Prostate gland (tissue), 2 donors: ENCODE measurements at regions not wholly inside any gene's neighbourhood (a gene's known extent, or its start where the extent isn't known, plus 50 kb on each side); places are given as distances from the start of the nearest gene placed in this dataset.
"Not testable (repeated sequence)": the region's sequence is repeated elsewhere in the genome, so short reads cannot be mapped to it uniquely, and the experiment has no call there.

Experiments
- DNase-seq: peaks from one replicate; pipeline ENCODE4 v3.0.0-alpha.2; 2019; ENCODE audit warnings: low spot score
- H3K27ac ChIP-seq, 2 donors: fragments of 200-600 bp; sonication (generic); 2 replicates each; pipeline ENCODE4 v1.5.1; 2017 to 2019
- H3K27me3 ChIP-seq: fragments of 200-600 bp; sonication (generic); replicated peaks from 2 replicates; pipeline ENCODE4 v1.5.1; 2019; ENCODE audit not compliant: insufficient read depth
- H3K36me3 ChIP-seq, 2 donors: fragments of 200-600 bp; sonication (generic); 1 replicate in 1 of 2; 2 replicates in 1 of 2; pipeline versions ENCODE4 v1.5.1 to v1.8.1; 2017 to 2019
- H3K4me1 ChIP-seq: fragments of 200-600 bp; sonication (generic); replicated peaks from 2 replicates; pipeline ENCODE4 v1.5.1; 2019
- H3K4me3 ChIP-seq, 2 donors: fragments of 200-600 bp; sonication (generic); 2 replicates each; pipeline ENCODE4 v1.5.1; 2017 to 2019
- H3K9me3 ChIP-seq: fragments of 200-600 bp; sonication (generic); 2 replicates; pipeline ENCODE4 v1.5.1; 2017
- POLR2A ChIP-seq: fragments of 450-650 bp; IDR thresholded peaks from one replicate; pipeline ENCODE4 v1.6.1; 2016; ENCODE audit warnings: antibody characterized with exemption, mild to moderate bottlenecking
- POLR2AphosphoS5 ChIP-seq: sonication (generic); formaldehyde crosslinking; IDR thresholded peaks from one replicate; pipeline ENCODE4 v1.6.1; 2017; ENCODE audit warnings: antibody characterized with exemption
- WGBS: methylation state at CpG from one replicate; pipeline ENCODE4 v1.1.5; 2018; 5-methylcytosine and 5-hydroxymethylcytosine counted together
- intact Hi-C: fragments of 100-400 bp; cut with DNase I; formaldehyde crosslinking; loops from one replicate; pipeline ENCODE4 v1.14.2; 2022
- TF ChIP-seq, protein P1 (sequence below), 4 experiments: fragments of 200-600 bp in 2 of 4; fragments of 450-650 bp in 2 of 4; sonication (generic) in 2 of 4; IDR thresholded peaks; 1 replicate in 3 of 4; 2 replicates in 1 of 4; pipeline ENCODE4 v1.5.1; 2016 to 2019; ENCODE audit warnings: antibody characterized with exemption in 4 of 4, mild to moderate bottlenecking in 2 of 4, moderate library complexity in 2 of 4

DNA sequence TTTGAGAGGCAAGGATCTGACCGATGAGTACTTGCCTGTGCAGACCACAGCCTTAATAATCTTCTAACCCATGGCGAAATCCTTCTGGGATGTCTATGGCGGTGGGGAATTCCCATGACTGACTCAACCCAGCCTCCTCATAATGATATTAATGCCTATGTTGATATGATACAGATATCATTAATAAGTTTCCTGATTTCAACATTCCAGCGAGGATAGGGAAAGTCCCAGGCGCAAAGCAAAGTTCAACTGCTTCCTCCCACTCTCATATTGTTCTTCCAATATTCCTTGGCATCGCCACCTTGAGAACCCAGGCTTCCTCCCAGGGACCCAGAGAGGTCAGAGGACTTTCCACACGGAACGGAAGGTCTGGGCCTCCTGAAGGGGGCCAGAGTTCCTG is 110.3 kb upstream of the TMEM45B start:
- DNase-seq: no peak

DNA sequence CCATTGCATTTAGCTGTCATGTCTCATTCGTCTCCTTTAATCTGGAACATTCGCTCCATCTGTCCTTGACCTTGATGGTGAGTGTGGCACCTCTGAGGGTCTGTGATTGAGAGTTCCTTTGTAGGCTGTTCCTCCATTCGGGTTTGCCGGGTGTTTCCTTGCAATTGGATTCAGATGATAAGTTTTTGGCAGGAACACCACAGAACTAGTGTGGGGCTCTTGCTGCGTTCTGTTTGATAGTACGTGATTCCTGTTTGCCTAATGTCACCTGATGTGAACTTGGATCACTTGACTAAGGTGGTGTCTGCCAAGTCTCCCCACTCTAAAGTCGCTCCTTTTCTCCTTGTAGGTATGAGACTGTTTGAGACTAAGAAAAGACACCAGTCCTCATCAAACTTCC is 109.7 kb upstream of the TMEM45B start:
- 59% methylated on average over 7 of the region's 7 CpGs for WGBS
- Histone ChIP-seq H3K36me3 (no peaks in the 10 kb centered on the region), H3K27me3 (no peaks in the 10 kb centered on the region), H3K4me1 (no peaks in the 10 kb centered on the region), H3K27ac (no peak overlapping the region), H3K9me3 (no peaks in the 10 kb centered on the region), H3K4me3 (no peak overlapping the region)
- intact Hi-C loops: no loop called here
- TF ChIP-seq POLR2AphosphoS5 (no peak), POLR2A (no peak)
- TF ChIP-seq, protein P1, sequence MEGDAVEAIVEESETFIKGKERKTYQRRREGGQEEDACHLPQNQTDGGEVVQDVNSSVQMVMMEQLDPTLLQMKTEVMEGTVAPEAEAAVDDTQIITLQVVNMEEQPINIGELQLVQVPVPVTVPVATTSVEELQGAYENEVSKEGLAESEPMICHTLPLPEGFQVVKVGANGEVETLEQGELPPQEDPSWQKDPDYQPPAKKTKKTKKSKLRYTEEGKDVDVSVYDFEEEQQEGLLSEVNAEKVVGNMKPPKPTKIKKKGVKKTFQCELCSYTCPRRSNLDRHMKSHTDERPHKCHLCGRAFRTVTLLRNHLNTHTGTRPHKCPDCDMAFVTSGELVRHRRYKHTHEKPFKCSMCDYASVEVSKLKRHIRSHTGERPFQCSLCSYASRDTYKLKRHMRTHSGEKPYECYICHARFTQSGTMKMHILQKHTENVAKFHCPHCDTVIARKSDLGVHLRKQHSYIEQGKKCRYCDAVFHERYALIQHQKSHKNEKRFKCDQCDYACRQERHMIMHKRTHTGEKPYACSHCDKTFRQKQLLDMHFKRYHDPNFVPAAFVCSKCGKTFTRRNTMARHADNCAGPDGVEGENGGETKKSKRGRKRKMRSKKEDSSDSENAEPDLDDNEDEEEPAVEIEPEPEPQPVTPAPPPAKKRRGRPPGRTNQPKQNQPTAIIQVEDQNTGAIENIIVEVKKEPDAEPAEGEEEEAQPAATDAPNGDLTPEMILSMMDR (IDR thresholded peaks at IDR 0.05): no peak
- DNase-seq: no peak

More for the DNA sequence above, 110.3 kb upstream of the TMEM45B start:
- H3K9me3 ChIP-seq: no peaks in the 10 kb centered on the region
- H3K4me3 ChIP-seq: no peak overlapping the region
- H3K4me1 ChIP-seq: no peaks in the 10 kb centered on the region
- TF ChIP-seq, protein P1 (IDR thresholded peaks at IDR 0.05): no peak
- TF ChIP-seq POLR2AphosphoS5: no peak
- no peak for TF ChIP-seq POLR2A
- no peak overlapping the region for H3K27ac ChIP-seq
- H3K36me3 ChIP-seq: no peaks in the 10 kb centered on the region
- 91% methylated on average over 8 of the region's 8 CpGs for WGBS
- no peaks in the 10 kb centered on the region for H3K27me3 ChIP-seq
- intact Hi-C loops: no loop called here

DNA sequence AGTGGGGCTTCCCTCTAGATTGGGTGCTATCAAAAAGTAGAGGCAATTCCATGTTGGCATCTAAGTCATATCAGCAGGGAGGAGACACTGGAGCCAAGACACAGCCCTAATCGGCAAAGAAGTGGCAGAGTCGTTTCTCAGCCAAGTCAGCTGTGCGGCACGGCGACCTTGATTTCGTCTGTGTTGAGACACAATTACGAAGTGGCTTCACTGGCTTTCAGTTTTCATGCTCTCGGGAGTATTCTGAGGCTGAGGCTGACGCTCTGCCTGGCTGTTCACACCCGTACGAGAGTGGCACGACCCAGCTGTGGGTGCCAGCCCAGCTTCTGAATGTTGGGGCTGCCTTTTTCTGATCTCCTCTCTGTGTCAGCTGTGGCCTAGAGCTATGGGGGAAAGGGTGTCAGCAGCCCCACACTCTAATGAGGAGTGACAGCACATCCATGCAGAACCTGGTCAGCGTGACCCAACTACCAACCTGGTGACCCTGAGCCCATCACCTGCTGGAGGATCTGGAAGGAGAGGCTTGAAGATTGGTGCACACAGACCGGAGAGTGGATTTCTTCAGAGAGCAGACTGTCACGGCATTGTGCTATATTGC is 105.7 kb upstream of the TMEM45B start:
- Histone ChIP-seq H3K27ac (no peak overlapping the region), H3K4me1 (no peaks in the 10 kb centered on the region), H3K4me3 (no peak overlapping the region), H3K9me3 (no peaks in the 10 kb centered on the region), H3K27me3 (no peaks in the 10 kb centered on the region), H3K36me3 (no peaks in the 10 kb centered on the region)
- TF ChIP-seq, protein P1 (IDR thresholded peaks at IDR 0.05): no peak
- TF ChIP-seq POLR2A: no peak
- TF ChIP-seq POLR2AphosphoS5: no peak
- WGBS: 82% methylated on average over 14 of the region's 15 CpGs
- DNase-seq: no peak
- intact Hi-C loops: no loop called here

DNA sequence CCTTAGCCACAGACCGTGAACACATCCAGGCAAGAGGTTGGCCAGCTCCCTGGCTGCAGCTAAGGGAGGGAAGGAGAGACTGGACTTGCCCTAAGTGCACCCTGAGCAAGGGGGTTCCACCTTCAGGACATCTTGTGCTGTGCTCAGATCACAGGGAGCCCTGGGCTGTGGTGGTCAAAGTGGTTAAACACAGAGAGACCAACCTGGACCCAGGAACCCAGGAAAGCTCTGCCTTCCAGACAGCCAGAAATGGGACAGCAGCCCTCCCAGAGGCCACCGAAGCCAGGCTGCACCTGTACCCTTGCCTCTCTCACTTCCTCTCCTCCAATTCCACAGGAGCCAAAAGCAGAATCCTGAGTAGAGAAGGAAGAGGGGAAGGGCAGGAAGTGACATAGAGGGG is 105.2 kb upstream of the TMEM45B start:
- H3K36me3 ChIP-seq: no peaks in the 10 kb centered on the region
- TF ChIP-seq, protein P1 (IDR thresholded peaks at IDR 0.05): no peak
- TF ChIP-seq POLR2A: no peak
- TF ChIP-seq POLR2AphosphoS5: no peak
- H3K27me3 ChIP-seq: no peaks in the 10 kb centered on the region
- WGBS: 73% methylated on average over 2 of the region's 2 CpGs
- no peak overlapping the region for H3K4me3 ChIP-seq
- H3K27ac ChIP-seq: no peak overlapping the region
- DNase-seq: no peak
- intact Hi-C loops: no loop called here
- no peaks in the 10 kb centered on the region for H3K4me1 ChIP-seq
- no peaks in the 10 kb centered on the region for H3K9me3 ChIP-seq

DNA sequence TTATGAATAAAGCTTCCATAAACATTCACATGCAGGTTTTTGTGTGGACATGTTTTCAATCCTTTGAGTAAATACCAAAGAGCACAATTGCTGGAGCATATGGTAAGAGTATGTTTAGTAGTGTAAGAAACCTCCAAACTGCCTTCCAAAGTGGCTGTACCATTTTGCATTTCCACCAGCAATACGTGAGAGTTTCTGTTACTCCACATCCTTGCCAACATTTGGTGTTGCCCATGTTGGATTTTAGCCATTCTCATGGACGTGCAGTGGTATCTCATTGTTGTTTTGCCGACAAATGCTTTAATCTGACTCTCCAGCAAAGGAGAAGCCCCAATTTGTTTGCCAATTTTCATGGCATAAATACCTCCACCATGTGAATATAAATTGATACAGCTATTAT is 103.9 kb upstream of the TMEM45B start:
- TF ChIP-seq POLR2A: no peak
- no peak for TF ChIP-seq POLR2AphosphoS5
- TF ChIP-seq, protein P1 (IDR thresholded peaks at IDR 0.05): no peak
- H3K4me3 ChIP-seq: no peak overlapping the region
- no peak for DNase-seq
- H3K27ac ChIP-seq: no peak overlapping the region
- intact Hi-C loops: no loop called here
- no peaks in the 10 kb centered on the region for H3K36me3 ChIP-seq
- 91% methylated on average over 3 of the region's 3 CpGs for WGBS
- no peaks in the 10 kb centered on the region for H3K4me1 ChIP-seq
- no peaks in the 10 kb centered on the region for H3K9me3 ChIP-seq
- H3K27me3 ChIP-seq: no peaks in the 10 kb centered on the region

DNA sequence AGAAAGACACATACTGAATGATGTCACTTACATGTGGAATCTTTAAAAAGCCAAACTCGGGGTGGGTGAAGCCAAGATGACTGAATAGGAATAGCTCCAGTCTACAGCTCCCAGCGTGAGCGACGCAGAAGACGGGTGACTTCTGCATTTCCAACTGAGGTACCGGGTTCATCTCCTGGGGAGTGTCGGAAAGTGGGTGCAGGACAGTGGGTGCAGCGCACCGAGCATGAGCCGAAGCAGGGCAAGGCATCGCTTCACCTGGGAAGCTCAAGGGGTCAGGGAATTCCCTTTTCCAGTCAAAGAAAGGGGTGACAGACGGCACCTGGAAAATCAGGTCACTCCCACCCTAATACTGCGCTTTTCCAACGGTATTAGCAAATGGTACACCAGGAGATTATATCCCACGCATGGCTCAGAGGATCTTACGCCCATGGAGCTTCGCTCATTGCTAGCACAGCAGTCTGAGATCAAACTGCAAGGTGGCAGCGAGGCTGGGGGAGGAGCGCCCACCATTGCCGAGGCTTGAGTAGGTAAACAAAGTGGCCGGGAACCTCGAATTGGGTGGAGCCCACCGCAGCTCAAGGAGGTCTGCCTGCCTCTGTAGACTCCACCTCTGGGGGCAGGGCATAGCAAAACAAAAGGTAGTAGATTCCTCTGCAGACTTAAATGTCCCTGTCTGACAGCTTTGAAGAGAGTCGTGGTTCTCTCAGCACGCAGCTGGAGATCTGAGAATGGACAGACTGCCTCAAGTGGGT is 103.0 kb upstream of the TMEM45B start:
- H3K4me3 ChIP-seq, DNase-seq, H3K4me1 ChIP-seq, intact Hi-C loops, H3K36me3 ChIP-seq, H3K27ac ChIP-seq, H3K27me3 ChIP-seq, H3K9me3 ChIP-seq: not testable (repeated sequence)
- WGBS: 88% methylated on average over 25 of the region's 25 CpGs
